ENCODE measurements at regions not wholly inside any gene's neighbourhood (a gene's known extent, or its start where the extent isn't known, plus 50 kb on each side); places are given as distances from the start of the nearest gene placed in this dataset.

DNA sequence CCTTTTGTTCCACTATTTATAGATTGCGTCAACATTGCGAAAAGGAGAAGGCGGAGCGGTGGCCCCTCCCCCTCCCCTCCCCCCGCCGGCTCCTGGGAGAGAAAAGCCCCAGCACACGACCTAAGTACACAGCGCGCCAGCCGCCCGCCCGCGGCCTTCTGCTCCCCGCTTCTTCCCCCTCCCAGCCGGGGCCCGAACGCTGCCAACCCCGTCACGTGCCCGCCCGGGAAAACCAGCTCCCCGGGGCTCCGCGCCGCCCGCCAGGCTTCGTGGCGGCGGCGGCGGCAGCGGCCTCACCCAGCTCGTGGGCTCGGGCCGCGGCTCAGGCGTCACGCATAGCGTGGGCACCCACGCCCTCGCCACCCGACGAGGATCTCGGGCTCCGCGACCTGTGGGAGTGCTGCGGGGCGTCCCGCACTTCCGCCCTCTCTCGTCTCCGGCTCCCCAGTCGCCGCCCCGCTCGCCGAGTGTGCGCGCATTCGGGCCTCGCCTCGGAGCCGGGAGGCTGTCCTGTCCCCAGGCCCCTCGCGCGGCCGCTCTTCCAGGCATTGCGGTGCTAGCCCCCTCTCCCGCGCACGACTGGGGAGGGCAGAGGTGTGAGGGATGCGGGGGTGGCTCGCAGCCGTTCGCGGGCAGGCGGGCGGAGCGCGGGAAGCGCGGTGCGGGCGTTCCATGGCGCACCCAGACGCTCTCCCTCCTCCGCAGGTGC, 110.5 kb downstream of the KCNRG start:
- no peak for FAIRE-seq
- peak; percentile 70 for DNase-seq (ENCODE audit: insufficient read length, low spot score)
- TF ChIP-seq, protein P1, sequence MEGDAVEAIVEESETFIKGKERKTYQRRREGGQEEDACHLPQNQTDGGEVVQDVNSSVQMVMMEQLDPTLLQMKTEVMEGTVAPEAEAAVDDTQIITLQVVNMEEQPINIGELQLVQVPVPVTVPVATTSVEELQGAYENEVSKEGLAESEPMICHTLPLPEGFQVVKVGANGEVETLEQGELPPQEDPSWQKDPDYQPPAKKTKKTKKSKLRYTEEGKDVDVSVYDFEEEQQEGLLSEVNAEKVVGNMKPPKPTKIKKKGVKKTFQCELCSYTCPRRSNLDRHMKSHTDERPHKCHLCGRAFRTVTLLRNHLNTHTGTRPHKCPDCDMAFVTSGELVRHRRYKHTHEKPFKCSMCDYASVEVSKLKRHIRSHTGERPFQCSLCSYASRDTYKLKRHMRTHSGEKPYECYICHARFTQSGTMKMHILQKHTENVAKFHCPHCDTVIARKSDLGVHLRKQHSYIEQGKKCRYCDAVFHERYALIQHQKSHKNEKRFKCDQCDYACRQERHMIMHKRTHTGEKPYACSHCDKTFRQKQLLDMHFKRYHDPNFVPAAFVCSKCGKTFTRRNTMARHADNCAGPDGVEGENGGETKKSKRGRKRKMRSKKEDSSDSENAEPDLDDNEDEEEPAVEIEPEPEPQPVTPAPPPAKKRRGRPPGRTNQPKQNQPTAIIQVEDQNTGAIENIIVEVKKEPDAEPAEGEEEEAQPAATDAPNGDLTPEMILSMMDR (IDR thresholded peaks at IDR 0.05; ENCODE audit: insufficient read depth, missing control alignments): no peak

- DNase-seq (ENCODE audit: insufficient read length, low spot score): no peak
- TF ChIP-seq, protein P1 (IDR thresholded peaks at IDR 0.05; ENCODE audit: insufficient read depth, missing control alignments): no peak
- FAIRE-seq: peak; percentile 21
Measured at GRCh38 chr13:50126263-50126992, 111.2 kb downstream of the KCNRG start.

DNA sequence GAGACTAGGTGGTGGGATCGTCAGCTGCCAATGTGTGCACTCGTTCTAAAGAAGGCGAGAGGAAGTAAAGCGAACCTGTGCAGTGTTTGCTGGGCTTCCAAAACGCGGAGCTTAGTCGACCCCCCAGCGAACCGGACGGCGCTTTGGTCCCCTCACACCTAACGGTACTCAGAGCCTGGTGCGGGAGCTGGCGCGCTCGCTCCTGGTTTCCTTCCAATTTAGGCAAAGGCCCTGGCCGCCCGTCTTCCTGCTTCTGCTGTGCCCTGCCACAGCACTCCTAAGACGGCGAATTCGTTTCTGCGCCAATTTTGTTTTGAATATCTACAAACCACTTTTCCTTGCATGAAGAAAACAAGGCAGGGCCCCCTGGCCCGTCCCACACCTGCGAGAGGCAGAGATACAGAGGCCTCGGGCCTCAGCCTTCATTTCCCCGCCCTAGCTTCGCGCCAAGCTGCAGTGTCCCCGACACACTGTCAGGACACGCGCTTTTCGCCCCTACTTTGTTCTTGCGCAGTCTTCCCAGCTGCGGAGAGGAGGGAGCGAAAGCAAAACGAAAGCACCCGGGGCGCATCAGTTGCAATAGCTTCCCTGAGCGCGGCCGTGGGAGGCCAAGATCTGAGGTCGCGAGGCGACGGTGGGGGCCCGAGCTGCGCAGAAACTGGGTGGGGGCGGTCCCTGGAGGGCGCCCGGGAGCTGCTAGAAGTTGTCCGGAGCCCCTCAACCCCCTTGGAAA, 111.9 kb downstream of the KCNRG start:
- TF ChIP-seq, protein P1 (IDR thresholded peaks at IDR 0.05; ENCODE audit: insufficient read depth, missing control alignments): no peak
- FAIRE-seq (no peak), DNase-seq (ENCODE audit: insufficient read length, low spot score) (no peak)

GRCh38 chr13:50127726-50128291, 112.6 kb downstream of the KCNRG start:
- TF ChIP-seq, protein P1 (IDR thresholded peaks at IDR 0.05; ENCODE audit: insufficient read depth, missing control alignments): no peak
- no peak for FAIRE-seq
- no peak for DNase-seq (ENCODE audit: insufficient read length, low spot score)

DNA sequence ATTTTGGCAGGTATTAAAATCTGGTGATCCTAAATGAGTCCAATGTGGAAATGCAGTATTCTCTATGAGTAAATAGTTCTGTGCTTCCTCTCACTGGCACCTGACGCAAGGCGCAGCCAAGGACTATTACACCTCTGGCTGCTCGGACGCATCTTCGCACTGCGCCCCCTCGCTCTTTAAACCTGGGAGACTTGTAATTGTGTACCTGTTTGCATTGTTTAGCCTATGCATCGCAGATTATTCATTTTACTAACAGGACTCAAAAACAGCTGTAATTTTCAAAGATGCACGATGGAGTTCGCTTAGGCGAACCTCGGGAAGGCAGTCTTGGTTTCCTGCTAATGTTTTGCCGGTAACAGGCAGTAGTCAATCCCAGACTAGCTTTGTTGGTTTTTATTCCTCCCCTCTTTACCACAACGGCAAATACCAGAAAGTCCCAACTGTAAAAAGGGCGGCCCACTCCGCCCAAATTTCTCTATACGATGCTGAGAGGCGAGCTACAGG, 113.2 kb downstream of the KCNRG start:
- DNase-seq (ENCODE audit: insufficient read length, low spot score) (no peak), FAIRE-seq (no peak)
- TF ChIP-seq, protein P1 (IDR thresholded peaks at IDR 0.05; ENCODE audit: insufficient read depth, missing control alignments): no peak

DNA sequence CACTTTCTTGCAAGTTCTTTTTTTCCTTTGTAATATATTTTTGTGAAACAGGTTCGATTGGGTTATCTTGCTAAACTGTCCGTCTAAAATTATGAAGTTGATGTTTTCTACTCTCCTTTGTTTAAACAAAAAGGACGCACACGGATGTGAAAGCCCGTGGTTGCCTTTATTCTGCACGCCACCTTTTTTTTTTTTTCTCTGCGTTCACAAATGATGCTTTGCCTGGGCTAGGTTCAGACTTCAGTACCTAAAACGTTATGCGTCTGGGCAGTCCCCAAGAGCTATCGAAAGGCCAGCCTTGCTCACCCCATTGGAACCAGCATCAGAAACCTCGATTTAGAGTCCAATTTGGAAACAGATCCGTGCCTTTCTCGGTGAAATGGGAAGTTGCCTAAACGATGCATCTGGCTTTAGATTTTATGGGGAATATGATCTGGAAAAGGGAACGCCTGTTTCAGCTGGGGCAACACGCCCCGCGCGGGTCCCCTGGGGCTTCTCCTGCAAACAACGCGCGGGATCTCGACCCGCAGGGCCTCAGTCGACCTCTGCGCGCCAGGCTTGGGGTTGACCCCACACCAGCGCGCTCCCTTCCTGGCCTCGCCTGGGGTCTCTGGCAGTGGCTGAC, 113.9 kb downstream of the KCNRG start:
- no peak for FAIRE-seq
- no peak for DNase-seq (ENCODE audit: insufficient read length, low spot score)
- TF ChIP-seq, protein P1 (IDR thresholded peaks at IDR 0.05; ENCODE audit: insufficient read depth, missing control alignments): no peak

All from D721Med (cell line).